WERI-Rb-1 (cell line): ENCODE measurements at regions not wholly inside any gene's neighbourhood (a gene's known extent, or its start where the extent isn't known, plus 50 kb on each side); places are given as distances from the start of the nearest gene placed in this dataset.

Source experiments
- DNase-seq: peaks from one replicate; pipeline ENCODE4 v3.0.0-alpha.2; 2020
- H3K27ac ChIP-seq: fragments of 250-450 bp; sonication (Bioruptor Pico); 2 replicates; pipeline ENCODE4 v1.5.1; 2020; ENCODE audit warnings: mild to moderate bottlenecking, moderate library complexity
- H3K27me3 ChIP-seq: fragments of 250-450 bp; sonication (Bioruptor Pico); 2 replicates; pipeline ENCODE4 v1.5.1; 2021; ENCODE audit warnings: mild to moderate bottlenecking, low read depth, moderate library complexity; ENCODE audit not compliant: insufficient read depth, severe bottlenecking
- H3K36me3 ChIP-seq: fragments of 250-450 bp; sonication (Bioruptor Pico); 2 replicates; pipeline ENCODE4 v1.5.1; 2020; ENCODE audit warnings: mild to moderate bottlenecking, moderate library complexity
- H3K4me3 ChIP-seq: 2 replicates; pipeline ENCODE4 v1.5.1; 2011; ENCODE audit warnings: low read depth, mild to moderate bottlenecking, control low read depth, low read length
- H3K9me3 ChIP-seq: fragments of 250-450 bp; sonication (Bioruptor Pico); 2 replicates; pipeline ENCODE4 v1.5.1; 2021; ENCODE audit warnings: mild to moderate bottlenecking, moderate library complexity; ENCODE audit not compliant: severe bottlenecking
- CTCF ChIP-seq: IDR thresholded peaks from 2 replicates; pipeline ENCODE4 v1.5.1; 2011; ENCODE audit warnings: low read depth, mild to moderate bottlenecking, control low read depth, inconsistent platforms, low read length

- DNase-seq: no peak
- TF ChIP-seq CTCF: no peak
- H3K27me3 ChIP-seq: no peaks in the 10 kb centered on the region
- no peaks in the 10 kb centered on the region for H3K36me3 ChIP-seq
- H3K27ac ChIP-seq: no peak overlapping the region
- H3K4me3 ChIP-seq: no peak overlapping the region
- H3K9me3 ChIP-seq: no peaks in the 10 kb centered on the region
Measured at GRCh38 chr11:82606738-82607137, 126.9 kb downstream of the FAM181B start.

- no peaks in the 10 kb centered on the region for H3K9me3 ChIP-seq
- H3K4me3 ChIP-seq: no peak overlapping the region
- TF ChIP-seq CTCF: no peak
- H3K27ac ChIP-seq: no peak overlapping the region
- no peaks in the 10 kb centered on the region for H3K36me3 ChIP-seq
- H3K27me3 ChIP-seq: no peaks in the 10 kb centered on the region
- DNase-seq: no peak
Measured at GRCh38 chr11:82601711-82602110, 132.0 kb downstream of the FAM181B start.

- no peak overlapping the region for H3K4me3 ChIP-seq
- no peak for DNase-seq
Measured at GRCh38 chr11:82599836-82600235, 133.8 kb downstream of the FAM181B start.

GRCh38 chr11:82586581-82586980 is 147.1 kb downstream of the FAM181B start:
- no peak overlapping the region for H3K4me3 ChIP-seq
- no peaks in the 10 kb centered on the region for H3K27me3 ChIP-seq
- no peaks in the 10 kb centered on the region for H3K36me3 ChIP-seq
- H3K9me3 ChIP-seq: no peaks in the 10 kb centered on the region
- no peak overlapping the region for H3K27ac ChIP-seq
- no peak for DNase-seq
- no peak for TF ChIP-seq CTCF

More at GRCh38 chr11:82599836-82600235, 133.8 kb downstream of the FAM181B start:
- Histone ChIP-seq H3K9me3 (no peaks in the 10 kb centered on the region), H3K27me3 (no peaks in the 10 kb centered on the region), H3K36me3 (no peaks in the 10 kb centered on the region), H3K27ac (no peak overlapping the region)
- TF ChIP-seq CTCF: no peak

GRCh38 chr11:82577246-82577645 is 156.4 kb downstream of the FAM181B start:
- no peak for TF ChIP-seq CTCF
- no peaks in the 10 kb centered on the region for H3K27me3 ChIP-seq
- no peak overlapping the region for H3K27ac ChIP-seq
- H3K9me3 ChIP-seq: no peaks in the 10 kb centered on the region
- H3K36me3 ChIP-seq: no peaks in the 10 kb centered on the region
- DNase-seq: peak; percentile 44
- no peak overlapping the region for H3K4me3 ChIP-seq

GRCh38 chr11:82560836-82561235 is 172.8 kb downstream of the FAM181B start:
- Histone ChIP-seq H3K9me3 (no peaks in the 10 kb centered on the region), H3K27ac (no peak overlapping the region), H3K27me3 (no peaks in the 10 kb centered on the region), H3K36me3 (no peaks in the 10 kb centered on the region), H3K4me3 (no peak overlapping the region)
- no peak for TF ChIP-seq CTCF
- no peak for DNase-seq
